MCF 10A (cell line): ENCODE measurements at regions not wholly inside any gene's neighbourhood (a gene's known extent, or its start where the extent isn't known, plus 50 kb on each side); places are given as distances from the start of the nearest gene placed in this dataset.

Experiments used
- BruUV-seq: library from RNA; stranded (reverse); fragments of 400-500 nt; replicated peaks from 2 replicates; lab custom pipeline; 2021; lab: Mats Ljungman, UMichigan
- CTCF ChIA-PET: fragments of 300-600 bp; sonication (Branson Sonifier 250); formaldehyde crosslinking; extraction: SDS; loops from one replicate; lab custom pipeline; 2021; ENCODE audit warnings: antibody characterized with exemption, inconsistent platforms; lab: Yijun Ruan, JAX
- POLR2A ChIA-PET: fragments of 300-600, 350-650 bp; sonication (Branson Sonifier 250); formaldehyde crosslinking; extraction: SDS; loops from one replicate; lab custom pipeline; 2020; ENCODE audit warnings: antibody characterized with exemption, inconsistent platforms; lab: Yijun Ruan, JAX
- DNase-seq: peaks from one replicate; pipeline ENCODE4 v3.0.0-alpha.2; 2018; ENCODE audit not compliant: unreplicated experiment
- H3K27ac Mint-ChIP-seq: one replicate; pipeline ENCODE4 v1.8.0; 2022; ENCODE audit warnings: mild to moderate bottlenecking, low read depth, mixed read lengths; ENCODE audit not compliant: unreplicated experiment
- H3K27me3 Mint-ChIP-seq: one replicate; pipeline ENCODE4 v1.8.0; 2022; ENCODE audit warnings: mixed read lengths; ENCODE audit not compliant: insufficient read depth, unreplicated experiment
- H3K36me3 Mint-ChIP-seq: one replicate; pipeline ENCODE4 v1.8.0; 2022; ENCODE audit warnings: mild to moderate bottlenecking, moderate library complexity, mixed read lengths; ENCODE audit not compliant: insufficient read depth, unreplicated experiment
- H3K4me1 Mint-ChIP-seq: one replicate; pipeline ENCODE4 v1.8.0; 2022; ENCODE audit warnings: mixed read lengths; ENCODE audit not compliant: insufficient read depth, unreplicated experiment
- H3K4me3 Mint-ChIP-seq: one replicate; pipeline ENCODE4 v1.8.0; 2022; ENCODE audit warnings: mild to moderate bottlenecking, moderate library complexity, mixed read lengths; ENCODE audit not compliant: unreplicated experiment
- H3K9me3 Mint-ChIP-seq: one replicate; pipeline ENCODE4 v1.8.0; 2022; ENCODE audit warnings: mixed read lengths; ENCODE audit not compliant: unreplicated experiment
- CTCF ChIP-seq: fragments of 200-600 bp; IDR thresholded peaks from one replicate; pipeline ENCODE4 v1.8.0; 2022; ENCODE audit warnings: antibody characterized with exemption, mild to moderate bottlenecking; ENCODE audit not compliant: unreplicated experiment
- intact Hi-C: fragments of 100-400 bp; cut with micrococcal nuclease; formaldehyde crosslinking; loops from 2 replicates; pipeline ENCODE4 v1.14.1; 2022

GRCh38 chr13:66208589-66208988, 1021.5 kb downstream of the PCDH9 start:
- POLR2A ChIA-PET: no interaction called here
- no peak overlapping the region for H3K27ac Mint-ChIP-seq
- no TSS peak for BruUV-seq
- CTCF ChIA-PET: no interaction called here
- no peak overlapping the region for H3K4me3 Mint-ChIP-seq
- intact Hi-C loops: no loop called here
- no peaks in the 10 kb centered on the region for H3K9me3 Mint-ChIP-seq
- peaks cover 7% of the 10 kb centered on the region for H3K4me1 Mint-ChIP-seq
- no peaks in the 10 kb centered on the region for H3K36me3 Mint-ChIP-seq
- H3K27me3 Mint-ChIP-seq: no peaks in the 10 kb centered on the region
- DNase-seq: no peak
- no peak for TF ChIP-seq CTCF

- Mint-ChIP-seq H3K4me1 (peaks cover 7% of the 10 kb centered on the region), H3K27me3 (no peaks in the 10 kb centered on the region), H3K36me3 (no peaks in the 10 kb centered on the region), H3K27ac (no peak overlapping the region), H3K4me3 (no peak overlapping the region), H3K9me3 (no peaks in the 10 kb centered on the region)
- no peak for DNase-seq
- intact Hi-C loops: no loop called here
- ChIA-PET CTCF (no interaction called here), POLR2A (interaction anchor here (0.8 kb wide), 1 partner anchor 15 kb away, joined by 3 read pairs; no protein-coding TSS in a partner anchor)
- no TSS peak for BruUV-seq
- no peak for TF ChIP-seq CTCF
Measured at GRCh38 chr13:66207610-66208009, 1022.5 kb downstream of the PCDH9 start.

- ChIA-PET CTCF (no interaction called here), POLR2A (no interaction called here)
- H3K27me3 Mint-ChIP-seq: no peaks in the 10 kb centered on the region
- H3K27ac Mint-ChIP-seq: no peak overlapping the region
- peaks cover 3% of the 10 kb centered on the region for H3K4me1 Mint-ChIP-seq
- no peak for DNase-seq
- no TSS peak for BruUV-seq
- H3K36me3 Mint-ChIP-seq: no peaks in the 10 kb centered on the region
- intact Hi-C loops: no loop called here
- TF ChIP-seq CTCF: no peak
- no peak overlapping the region for H3K4me3 Mint-ChIP-seq
- no peaks in the 10 kb centered on the region for H3K9me3 Mint-ChIP-seq
Measured at GRCh38 chr13:66205807-66206206, 1024.3 kb downstream of the PCDH9 start.

GRCh38 chr13:66200555-66200954, 1029.6 kb downstream of the PCDH9 start:
- CTCF ChIA-PET: interaction anchor here (1.2 kb wide), 1 partner anchor 544 kb away, joined by 4 read pairs; no protein-coding TSS in a partner anchor
- intact Hi-C loops: no loop called here
- Mint-ChIP-seq H3K4me3 (no peak overlapping the region), H3K27me3 (no peaks in the 10 kb centered on the region), H3K27ac (no peak overlapping the region), H3K9me3 (peaks cover 15% of the 10 kb centered on the region), H3K4me1 (no peaks in the 10 kb centered on the region), H3K36me3 (no peaks in the 10 kb centered on the region)
- BruUV-seq: no TSS peak
- TF ChIP-seq CTCF: no peak
- POLR2A ChIA-PET: no interaction called here
- DNase-seq: no peak
